ENCODE measurements at regions not wholly inside any gene's neighbourhood (a gene's known extent, or its start where the extent isn't known, plus 50 kb on each side); places are given as distances from the start of the nearest gene placed in this dataset.

DNA sequence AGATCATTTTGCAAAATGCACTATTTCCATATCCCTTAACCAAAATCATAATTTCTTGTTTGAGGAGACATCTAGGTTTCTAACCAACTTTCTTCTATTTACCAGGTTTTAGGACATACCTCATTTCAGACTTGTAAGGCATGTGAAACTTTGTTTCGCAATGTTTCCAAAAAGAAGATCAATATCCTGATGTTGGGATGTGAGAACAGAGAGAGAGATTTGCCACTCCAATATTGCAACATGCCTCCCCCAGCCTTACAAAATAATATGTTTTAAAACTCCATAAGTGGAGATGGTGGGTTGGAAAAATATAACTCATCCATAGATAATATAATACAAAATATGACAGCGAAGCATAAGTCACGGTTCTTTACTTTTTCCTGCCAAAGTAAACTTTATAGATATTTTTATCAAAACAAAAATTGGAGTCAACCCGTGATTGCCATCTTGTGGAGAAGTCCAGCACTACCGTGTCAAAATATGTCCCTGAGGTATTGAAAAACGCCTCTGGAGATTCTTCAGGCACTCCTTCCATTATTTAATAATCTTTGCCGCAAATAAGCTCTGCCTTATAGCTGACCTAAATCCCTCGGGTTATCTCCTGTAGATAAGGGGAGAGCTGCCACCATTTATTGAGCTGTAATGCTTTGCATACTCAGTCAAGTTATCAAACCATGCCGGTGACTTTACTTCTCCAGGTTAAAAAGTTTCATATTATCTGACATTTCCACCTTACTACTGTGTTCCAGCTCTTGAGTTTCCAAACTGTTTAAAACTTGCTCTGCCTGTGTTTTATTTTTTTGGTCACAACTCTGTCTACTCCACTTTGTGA lies 534.2 kb downstream of the HACE1 start:
- no peaks in the 10 kb centered on the region for H3K36me3 ChIP-seq
- TF ChIP-seq, protein P1, sequence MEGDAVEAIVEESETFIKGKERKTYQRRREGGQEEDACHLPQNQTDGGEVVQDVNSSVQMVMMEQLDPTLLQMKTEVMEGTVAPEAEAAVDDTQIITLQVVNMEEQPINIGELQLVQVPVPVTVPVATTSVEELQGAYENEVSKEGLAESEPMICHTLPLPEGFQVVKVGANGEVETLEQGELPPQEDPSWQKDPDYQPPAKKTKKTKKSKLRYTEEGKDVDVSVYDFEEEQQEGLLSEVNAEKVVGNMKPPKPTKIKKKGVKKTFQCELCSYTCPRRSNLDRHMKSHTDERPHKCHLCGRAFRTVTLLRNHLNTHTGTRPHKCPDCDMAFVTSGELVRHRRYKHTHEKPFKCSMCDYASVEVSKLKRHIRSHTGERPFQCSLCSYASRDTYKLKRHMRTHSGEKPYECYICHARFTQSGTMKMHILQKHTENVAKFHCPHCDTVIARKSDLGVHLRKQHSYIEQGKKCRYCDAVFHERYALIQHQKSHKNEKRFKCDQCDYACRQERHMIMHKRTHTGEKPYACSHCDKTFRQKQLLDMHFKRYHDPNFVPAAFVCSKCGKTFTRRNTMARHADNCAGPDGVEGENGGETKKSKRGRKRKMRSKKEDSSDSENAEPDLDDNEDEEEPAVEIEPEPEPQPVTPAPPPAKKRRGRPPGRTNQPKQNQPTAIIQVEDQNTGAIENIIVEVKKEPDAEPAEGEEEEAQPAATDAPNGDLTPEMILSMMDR (IDR thresholded peaks at IDR 0.05) = peak; percentile 36 to 48
- intact Hi-C loops (cut with DNase I) = no loop called here
- peak in 2 of 4 donors; percentile 16 to 20 for DNase-seq
- H3K4me3 ChIP-seq = no peak overlapping the region
- no peak overlapping the region for H3K27ac ChIP-seq
- no peaks in the 10 kb centered on the region for H3K27me3 ChIP-seq
- H3K9me3 ChIP-seq = no peaks in the 10 kb centered on the region
- H3K4me1 ChIP-seq = no peaks in the 10 kb centered on the region
- ATAC-seq = peak; percentile 65

DNA sequence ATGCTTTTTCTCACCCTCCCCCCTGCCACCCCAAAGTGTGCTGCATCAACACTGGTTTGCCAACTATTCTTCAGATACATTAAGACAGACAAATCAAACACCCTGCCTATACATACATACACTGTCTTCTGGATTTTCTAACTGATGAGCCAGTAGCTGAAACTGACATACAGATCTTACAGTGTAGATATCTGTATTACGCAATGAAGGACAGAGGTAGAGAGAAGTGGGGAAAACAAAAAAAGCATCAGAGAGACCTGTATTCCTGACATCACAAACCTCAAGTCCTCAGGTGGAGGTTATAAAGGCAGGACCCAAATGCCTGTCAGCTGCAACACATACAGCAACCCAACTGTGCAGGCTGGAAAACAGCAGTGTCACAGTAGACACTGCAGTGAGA lies 535.4 kb downstream of the HACE1 start:
- no peaks in the 10 kb centered on the region for H3K36me3 ChIP-seq
- H3K9me3 ChIP-seq = no peaks in the 10 kb centered on the region
- intact Hi-C loops (cut with DNase I) = no loop called here
- DNase-seq (no peak), ATAC-seq (no peak)
- H3K27me3 ChIP-seq = no peaks in the 10 kb centered on the region
- TF ChIP-seq, protein P1 (IDR thresholded peaks at IDR 0.05) = no peak
- H3K4me1 ChIP-seq = no peaks in the 10 kb centered on the region
- H3K4me3 ChIP-seq = no peak overlapping the region
- H3K27ac ChIP-seq = no peak overlapping the region

DNA sequence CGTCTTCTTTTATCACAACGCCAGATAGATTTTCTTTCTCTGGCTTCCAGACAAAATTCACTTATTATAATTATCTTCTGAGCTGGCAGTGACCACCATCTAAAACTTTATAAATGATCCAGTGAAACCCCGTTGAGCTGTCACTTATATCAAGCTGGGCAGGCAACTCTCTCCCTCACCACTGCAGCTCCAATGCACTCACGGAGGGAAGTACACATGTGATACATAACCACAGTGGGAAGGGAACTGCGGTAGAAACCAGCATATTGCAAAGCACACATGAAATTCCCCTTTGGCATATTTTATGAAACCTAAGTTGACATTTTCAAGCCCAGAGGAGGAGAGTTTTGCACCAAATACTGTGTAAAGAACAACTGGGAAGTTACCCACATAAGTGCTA lies 536.9 kb downstream of the HACE1 start:
- no peak overlapping the region for H3K27ac ChIP-seq
- intact Hi-C loops (cut with DNase I) = no loop called here
- H3K4me3 ChIP-seq = no peak overlapping the region
- no peaks in the 10 kb centered on the region for H3K9me3 ChIP-seq
- H3K4me1 ChIP-seq = no peaks in the 10 kb centered on the region
- no peak for ATAC-seq
- DNase-seq = no peak
- no peaks in the 10 kb centered on the region for H3K27me3 ChIP-seq
- no peaks in the 10 kb centered on the region for H3K36me3 ChIP-seq
- TF ChIP-seq, protein P1 (IDR thresholded peaks at IDR 0.05) = no peak

DNA sequence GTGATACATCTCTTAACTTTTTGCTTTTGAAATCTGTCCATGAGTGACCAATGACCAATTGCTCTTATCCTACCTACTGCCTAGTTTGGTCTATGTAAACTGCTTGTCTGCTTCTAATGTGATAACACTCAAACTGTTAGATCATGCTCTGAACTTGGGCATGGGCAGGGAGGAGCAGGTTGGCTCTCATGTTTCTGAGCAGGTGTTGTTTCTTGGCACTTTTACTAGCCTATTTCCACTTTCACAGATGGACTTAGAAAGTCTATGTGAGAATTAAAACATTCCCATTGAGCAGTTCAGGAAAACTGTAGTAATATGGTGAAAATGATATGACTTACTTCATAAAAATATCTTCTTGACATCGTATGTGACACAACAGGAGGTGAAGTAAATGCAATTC lies 538.4 kb downstream of the HACE1 start:
- intact Hi-C loops (cut with DNase I) = no loop called here
- no peak for ATAC-seq

DNA sequence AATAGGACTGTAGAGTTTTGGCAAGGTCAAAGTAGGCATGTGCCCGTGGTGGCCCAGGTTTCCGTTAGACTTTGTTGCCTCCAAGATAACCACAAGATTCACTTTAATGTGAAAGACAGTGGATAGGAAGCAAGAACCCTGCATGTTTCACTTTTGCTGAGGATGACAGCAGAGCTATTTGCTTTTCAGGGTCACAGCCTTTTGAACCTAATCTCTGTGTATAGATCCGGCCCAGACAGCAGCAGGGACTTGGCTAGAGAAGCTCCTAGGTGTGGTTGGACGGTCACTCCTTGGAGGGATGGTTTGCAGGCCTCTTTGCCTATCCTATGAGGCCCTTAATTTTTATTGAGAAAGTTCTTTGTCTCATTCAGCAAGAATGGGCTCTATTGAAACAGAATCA lies 538.8 kb downstream of the HACE1 start:
- intact Hi-C loops (cut with DNase I) = no loop called here

More for the DNA sequence above, 538.4 kb downstream of the HACE1 start:
- TF ChIP-seq, protein P1 (IDR thresholded peaks at IDR 0.05) = no peak
- no peaks in the 10 kb centered on the region for H3K27me3 ChIP-seq
- H3K4me1 ChIP-seq = no peaks in the 10 kb centered on the region
- H3K27ac ChIP-seq = no peak overlapping the region
- H3K9me3 ChIP-seq = no peaks in the 10 kb centered on the region
- H3K4me3 ChIP-seq = no peak overlapping the region
- no peak for DNase-seq
- H3K36me3 ChIP-seq = no peaks in the 10 kb centered on the region

More for the DNA sequence above, 538.8 kb downstream of the HACE1 start:
- H3K9me3 ChIP-seq = no peaks in the 10 kb centered on the region
- no peaks in the 10 kb centered on the region for H3K27me3 ChIP-seq
- TF ChIP-seq, protein P1 (IDR thresholded peaks at IDR 0.05) = no peak
- H3K36me3 ChIP-seq = no peaks in the 10 kb centered on the region
- no peak overlapping the region for H3K27ac ChIP-seq
- H3K4me1 ChIP-seq = no peaks in the 10 kb centered on the region
- no peak for ATAC-seq
- no peak overlapping the region for H3K4me3 ChIP-seq
- DNase-seq = no peak

Measured in left lung (tissue), 4 donors.